Left lobe of liver (tissue), 2 donors: ENCODE measurements at regions not wholly inside any gene's neighbourhood (a gene's known extent, or its start where the extent isn't known, plus 50 kb on each side); places are given as distances from the start of the nearest gene placed in this dataset.
"Not testable (repeated sequence)": the region's sequence is repeated elsewhere in the genome, so short reads cannot be mapped to it uniquely, and the experiment has no call there.

Experiments
- ATAC-seq: fragments of 200-7000 bp; cut with Tn5 transposase; one replicate; pipeline ENCODE4 v1.9.1; 2020; ENCODE audit warnings: mild to moderate bottlenecking, moderate library complexity
- DNase-seq: peaks from one replicate; pipeline ENCODE4 v3.0.0-alpha.2; 2020; ENCODE audit warnings: low spot score
- donor health status: DM: no; HTN: no; CAD: no; lungs with moderate emphysema.
- donor health status: DM: no; HTN: yes; CAD: no.

DNA sequence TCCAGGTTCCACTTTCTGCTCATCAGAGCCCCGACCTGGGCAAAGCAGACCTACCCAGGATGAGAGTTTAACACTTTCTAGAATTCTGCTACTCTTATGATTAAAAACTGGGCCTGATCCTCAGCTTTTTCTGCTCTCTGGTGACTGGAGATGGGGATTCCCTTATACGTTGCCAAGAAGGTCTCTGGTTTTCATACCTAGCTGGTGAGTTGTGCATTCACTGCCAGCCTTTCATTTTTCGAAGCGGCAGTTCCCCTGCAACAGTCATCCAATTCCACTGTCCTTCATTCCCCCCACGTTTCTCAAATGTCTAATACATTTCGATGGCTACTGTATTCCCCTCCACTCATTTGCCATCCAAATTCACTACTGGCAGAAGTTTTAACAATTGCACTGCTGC, 135.3 kb downstream of the ADSS2 start:
- no peak for ATAC-seq
- no peak for DNase-seq

DNA sequence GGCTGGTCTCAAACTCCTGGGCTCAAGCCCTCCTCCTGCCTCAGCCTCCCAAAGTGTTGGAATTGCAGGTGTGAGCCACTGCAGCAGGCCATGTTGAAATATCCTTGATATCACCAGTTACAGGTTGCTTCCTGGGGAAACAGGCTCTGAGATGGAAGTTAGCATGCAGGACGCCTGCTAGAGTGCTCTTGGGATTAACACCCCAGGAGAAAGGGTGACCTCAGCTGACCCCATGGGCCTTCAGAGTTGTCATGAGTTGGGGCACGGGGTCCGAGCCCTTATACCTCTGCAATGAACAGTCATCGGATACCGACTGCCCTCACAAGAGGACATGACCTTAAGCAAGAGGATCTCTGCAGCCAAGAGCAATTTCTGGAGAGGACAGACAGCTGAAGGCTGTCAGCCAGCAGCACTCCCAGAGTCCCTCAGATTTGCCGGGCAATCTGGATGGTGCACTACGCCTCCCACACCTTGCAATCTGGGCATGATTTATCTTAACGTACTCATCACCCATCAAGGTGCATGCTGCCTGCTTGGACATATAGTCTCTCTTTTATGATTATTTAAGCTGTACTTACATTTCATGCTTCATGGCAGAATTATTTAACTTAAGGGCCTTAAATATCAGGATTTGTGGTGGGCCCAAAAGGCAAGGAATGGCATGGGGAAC, 134.6 kb downstream of the ADSS2 start:
- DNase-seq (no peak), ATAC-seq (no peak)

DNA sequence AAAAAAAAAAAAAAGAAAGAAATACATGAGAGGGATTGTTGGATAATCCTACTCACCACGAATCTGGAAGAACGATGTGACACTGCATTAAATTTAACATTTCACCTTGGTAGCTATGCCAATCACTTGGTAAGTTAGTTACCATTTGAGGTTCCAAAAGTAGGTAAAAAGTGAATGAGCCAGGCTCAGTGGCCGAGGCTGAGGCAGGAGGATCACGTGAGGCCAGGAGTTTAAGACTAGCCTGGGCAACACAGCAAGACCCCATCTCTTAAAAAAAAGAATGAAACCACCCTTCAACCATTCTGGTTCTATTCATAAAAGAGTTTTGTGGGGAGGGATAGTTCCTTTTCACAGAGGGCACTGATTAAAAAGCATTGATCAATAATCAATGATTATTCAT, 133.6 kb downstream of the ADSS2 start:
- ATAC-seq, result no peak
- no peak for DNase-seq

DNA sequence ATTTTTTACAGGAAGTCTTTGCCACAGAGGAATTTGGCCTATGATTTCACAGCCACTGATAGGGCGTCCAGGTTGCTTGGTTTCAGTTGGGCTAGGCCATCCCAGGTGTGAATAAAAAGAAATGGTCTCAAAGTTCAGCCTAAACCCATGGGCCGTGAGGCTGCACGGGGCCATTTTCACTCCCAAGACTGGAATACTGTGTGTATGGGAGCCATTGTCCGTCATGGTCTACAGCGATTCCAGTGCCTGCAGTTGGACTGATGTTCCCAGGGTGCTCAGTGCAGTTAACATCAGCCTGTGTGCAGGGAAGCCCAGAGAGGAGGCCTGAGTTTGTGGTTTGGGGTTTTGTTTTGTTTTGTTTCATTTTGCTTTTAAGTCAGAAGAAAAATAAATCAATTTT, 133.2 kb downstream of the ADSS2 start:
- no peak for DNase-seq
- no peak for ATAC-seq

- DNase-seq (no peak), ATAC-seq (no peak)
Observed at GRCh38 chr1:244319283-244320132, 132.2 kb downstream of the ADSS2 start.

- DNase-seq (no peak), ATAC-seq (no peak)
Observed at GRCh38 chr1:244322181-244322580, 129.5 kb downstream of the ADSS2 start.

- ATAC-seq (peak; percentile 52), DNase-seq (no peak)
Observed at GRCh38 chr1:244322791-244323521, 128.8 kb downstream of the ADSS2 start.

- ATAC-seq, result no peak
- DNase-seq, result no peak
Observed at GRCh38 chr1:244324176-244324883, 127.4 kb downstream of the ADSS2 start.

GRCh38 chr1:244325056-244325758, 126.5 kb downstream of the ADSS2 start:
- DNase-seq (no peak), ATAC-seq (no peak)

DNA sequence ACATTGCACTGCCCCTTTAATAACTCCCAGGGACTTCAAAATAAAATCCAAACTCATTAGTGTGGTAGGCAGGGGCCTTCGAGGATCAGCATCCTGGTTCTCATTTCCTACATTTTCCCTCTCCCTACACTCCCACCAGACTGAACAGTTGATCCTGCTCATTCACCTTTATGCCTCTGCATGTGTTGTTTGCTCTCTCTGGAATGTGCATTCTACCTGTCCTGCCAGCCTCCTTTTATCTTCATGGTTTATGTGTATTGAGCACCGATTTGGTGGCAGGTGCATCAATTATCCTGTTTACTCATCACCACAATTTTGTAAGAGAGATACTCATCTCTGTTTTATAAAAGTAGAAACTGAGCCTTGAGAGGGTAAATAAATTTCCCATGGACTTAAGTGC, 125.0 kb downstream of the ADSS2 start:
- DNase-seq (no peak), ATAC-seq (no peak)

DNA sequence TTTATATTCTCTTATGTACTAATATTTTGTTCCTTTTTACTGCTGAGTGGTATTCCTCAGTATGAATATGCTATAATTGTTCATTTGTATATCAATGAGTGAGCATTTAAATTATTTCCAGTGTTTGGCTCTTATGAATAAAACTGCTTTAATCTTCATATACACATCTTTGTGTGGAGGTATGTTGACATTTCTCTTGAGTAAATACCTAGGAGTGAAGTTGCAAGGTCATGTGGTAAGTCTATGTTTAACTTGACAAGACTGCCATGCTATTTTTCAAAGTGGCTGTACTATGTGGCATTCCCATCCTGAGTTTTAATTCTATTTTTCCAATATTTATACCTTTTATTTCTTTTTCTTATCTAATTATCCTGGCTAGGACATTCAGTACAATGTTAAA, 124.2 kb downstream of the ADSS2 start:
- ATAC-seq, result no peak
- DNase-seq, result no peak

GRCh38 chr1:244328476-244328875, 123.2 kb downstream of the ADSS2 start:
- DNase-seq, result no peak
- no peak for ATAC-seq

GRCh38 chr1:244329591-244330317, 122.0 kb downstream of the ADSS2 start:
- DNase-seq (no peak), ATAC-seq (no peak)

DNA sequence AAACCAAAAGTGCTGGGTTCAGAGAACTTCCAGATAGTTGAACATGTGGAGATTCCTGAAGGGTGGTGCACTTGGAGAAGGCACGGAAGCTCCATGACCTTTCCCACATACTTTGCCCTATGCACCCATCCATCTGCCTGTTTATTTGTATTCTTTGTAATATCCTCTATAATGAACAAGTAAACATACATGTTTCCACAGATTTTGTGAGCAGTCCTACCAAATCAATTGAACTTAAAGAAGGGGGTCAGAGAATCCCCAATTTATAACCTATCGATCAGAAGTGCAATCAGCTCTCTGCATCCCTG, 121.4 kb downstream of the ADSS2 start:
- DNase-seq (no peak), ATAC-seq (no peak)

DNA sequence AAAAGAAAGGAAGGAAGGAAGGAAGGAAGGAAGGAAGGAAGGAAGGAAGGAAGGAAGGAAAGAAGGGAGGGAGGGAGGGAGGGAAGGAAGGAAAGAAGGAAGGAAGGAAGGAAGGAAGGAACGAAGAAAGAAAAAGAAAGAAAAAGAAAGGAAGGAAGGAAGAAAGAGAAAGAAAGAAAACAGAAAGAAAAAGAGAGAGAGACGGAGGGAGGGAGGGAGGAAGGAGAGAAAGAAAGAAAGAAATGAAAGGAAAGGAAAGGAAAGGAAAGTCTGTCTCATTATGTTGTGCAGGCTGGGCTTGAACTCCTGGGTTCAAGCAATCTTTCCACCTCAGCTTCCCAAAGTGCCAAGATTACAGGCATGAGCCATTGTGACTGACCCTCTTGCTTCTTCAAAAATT, 118.9 kb downstream of the ADSS2 start:
- DNase-seq, ATAC-seq: not testable (repeated sequence)

DNA sequence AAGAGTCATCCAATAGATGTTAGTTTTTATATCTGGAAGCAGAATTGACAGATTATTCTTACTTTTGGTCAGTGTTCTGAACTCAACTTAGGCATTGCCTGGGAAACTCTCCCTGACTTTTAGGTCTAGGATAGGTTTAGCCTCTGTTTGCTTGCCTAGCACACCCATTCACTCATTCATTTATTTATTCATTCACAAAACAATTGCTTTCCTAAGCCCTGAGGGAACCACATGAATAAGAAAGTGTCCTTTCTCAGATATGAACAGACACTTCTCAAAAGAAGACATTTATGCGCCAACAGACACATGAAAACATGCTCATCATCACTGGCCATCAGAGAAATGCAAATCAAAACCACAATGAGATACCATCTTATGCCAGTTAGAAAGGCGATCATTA, 117.4 kb downstream of the ADSS2 start:
- not testable (repeated sequence) for DNase-seq

DNA sequence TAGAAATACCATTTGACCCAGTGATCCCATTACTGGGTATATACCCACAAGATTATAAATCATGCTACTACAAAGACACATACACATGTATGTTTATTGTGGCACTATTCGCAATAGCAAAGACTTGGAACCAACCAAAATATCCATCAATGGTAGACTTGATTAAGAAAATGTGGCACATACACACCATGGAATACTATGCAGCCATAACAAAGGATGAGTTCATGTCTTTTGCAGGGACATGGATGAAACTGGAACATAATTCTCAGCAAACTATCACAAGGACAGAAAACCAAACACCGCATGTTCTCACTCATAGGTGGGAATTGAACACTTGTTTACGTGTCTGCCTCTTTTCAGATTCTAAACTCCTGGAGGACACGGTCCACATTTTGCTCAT, 116.9 kb downstream of the ADSS2 start:
- not testable (repeated sequence) for ATAC-seq, DNase-seq

More for the DNA sequence above, 117.4 kb downstream of the ADSS2 start:
- ATAC-seq, result not testable (repeated sequence)

GRCh38 chr1:244335456-244335855, 116.3 kb downstream of the ADSS2 start:
- ATAC-seq (no peak), DNase-seq (no peak)

DNA sequence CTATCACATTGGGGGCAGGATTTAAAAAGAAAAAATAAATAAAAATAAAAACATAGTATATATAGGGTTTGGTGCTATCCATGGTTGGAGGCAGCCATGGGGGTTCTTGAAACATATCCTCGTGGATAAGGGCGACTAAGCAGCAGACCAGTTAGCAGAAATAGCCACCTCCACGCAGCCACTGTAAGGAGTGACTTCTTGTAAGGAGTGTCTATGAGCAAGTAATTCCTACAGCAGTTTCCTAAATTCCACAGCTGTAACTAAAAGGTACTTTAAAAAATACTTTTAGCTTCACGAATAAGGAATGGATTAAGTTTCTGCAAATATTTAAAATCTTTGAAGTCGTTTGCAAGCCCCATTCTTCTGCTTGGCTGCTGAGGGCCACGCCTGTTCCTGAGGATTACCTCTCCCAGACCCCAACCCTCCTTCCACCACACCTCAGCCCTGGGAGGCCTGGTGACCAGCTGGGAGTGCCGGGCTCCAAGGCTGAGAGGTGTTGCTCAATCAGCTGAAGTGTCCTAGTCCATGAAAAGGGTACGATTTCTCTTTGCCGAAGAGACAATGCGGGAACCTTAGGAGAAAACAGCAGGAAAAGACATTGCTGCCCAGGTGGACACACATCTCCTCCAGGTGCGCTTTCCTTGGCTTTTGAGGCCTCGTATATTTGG, 115.3 kb downstream of the ADSS2 start:
- ATAC-seq (no peak), DNase-seq (no peak)
